Lower leg skin (tissue), 4 donors: ENCODE measurements at regions not wholly inside any gene's neighbourhood (a gene's known extent, or its start where the extent isn't known, plus 50 kb on each side); places are given as distances from the start of the nearest gene placed in this dataset.

ENCODE experiments used
- DNase-seq, 2 donors: peaks; one replicate each; pipeline ENCODE4 v3.0.0-alpha.2; 2019; ENCODE audit warnings: low spot score in 2 of 2
- H3K4me3 ChIP-seq: fragments of 200-600 bp; sonication (generic); 2 replicates; pipeline ENCODE4 v1.5.1; 2017; ENCODE audit warnings: mild to moderate bottlenecking, low read depth; ENCODE audit not compliant: poor library complexity, severe bottlenecking
- CTCF ChIP-seq, 3 donors: fragments of 450-650 bp; IDR thresholded peaks; one replicate each; pipeline ENCODE4 v1.5.1; 2016; ENCODE audit warnings: antibody characterized with exemption in 3 of 3, mild to moderate bottlenecking in 3 of 3, moderate library complexity in 2 of 3
- POLR2A ChIP-seq, 2 donors: fragments of 450-650 bp; IDR thresholded peaks; one replicate each; pipeline ENCODE4 v1.6.1; 2016 to 2017; ENCODE audit warnings: antibody characterized with exemption in 2 of 2, mild to moderate bottlenecking in 1 of 2, moderate library complexity in 1 of 2
- WGBS, 2 donors: methylation state at CpG; one replicate each; pipeline ENCODE4 v1.1.5; 2018; 5-methylcytosine and 5-hydroxymethylcytosine counted together
- intact Hi-C: fragments of 100-400 bp; cut with DNase I; formaldehyde crosslinking; loops from one replicate; pipeline ENCODE4 v1.15.0; 2023; ENCODE audit warnings: low total_unique reads

DNA sequence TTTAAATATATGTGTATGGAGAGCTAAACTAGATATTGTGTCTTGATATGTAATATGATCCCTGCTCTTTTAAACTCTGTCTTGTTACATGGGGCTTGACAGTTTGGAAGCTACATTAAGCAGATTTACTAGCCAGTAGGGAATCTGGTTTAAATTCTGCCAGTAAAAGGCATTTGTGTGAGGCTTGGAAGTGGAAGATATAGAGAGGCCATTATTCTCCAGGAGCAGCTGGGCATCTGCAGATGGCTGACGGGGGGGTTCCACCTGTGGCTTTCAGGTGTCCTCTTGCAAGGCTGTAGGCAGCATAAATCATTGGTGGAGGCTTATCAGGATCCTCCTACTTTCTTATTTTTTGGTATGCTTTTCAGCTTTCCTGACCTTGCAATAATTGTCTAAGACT is 179.1 kb upstream of the FBXL7 start:
- DNase-seq: no peak
- TF ChIP-seq POLR2A (IDR thresholded peaks at IDR 0.05): no peak
- TF ChIP-seq CTCF (IDR thresholded peaks at IDR 0.05): no peak
- intact Hi-C loops: no loop called here
- WGBS, 2 donors: 35 to 39% methylated on average over 1 of the region's 1 CpG
- H3K4me3 ChIP-seq: no peak overlapping the region

- TF ChIP-seq POLR2A (IDR thresholded peaks at IDR 0.05) (no peak), CTCF (IDR thresholded peaks at IDR 0.05) (no peak)
- DNase-seq: no peak
- intact Hi-C loops: no loop called here
- WGBS, 2 donors: 68 to 76% methylated on average over 2 of the region's 2 CpGs
- no peak overlapping the region for H3K4me3 ChIP-seq
These were observed 194.8 kb upstream of the FBXL7 start for GRCh38 chr5:15304914-15305834.

DNA sequence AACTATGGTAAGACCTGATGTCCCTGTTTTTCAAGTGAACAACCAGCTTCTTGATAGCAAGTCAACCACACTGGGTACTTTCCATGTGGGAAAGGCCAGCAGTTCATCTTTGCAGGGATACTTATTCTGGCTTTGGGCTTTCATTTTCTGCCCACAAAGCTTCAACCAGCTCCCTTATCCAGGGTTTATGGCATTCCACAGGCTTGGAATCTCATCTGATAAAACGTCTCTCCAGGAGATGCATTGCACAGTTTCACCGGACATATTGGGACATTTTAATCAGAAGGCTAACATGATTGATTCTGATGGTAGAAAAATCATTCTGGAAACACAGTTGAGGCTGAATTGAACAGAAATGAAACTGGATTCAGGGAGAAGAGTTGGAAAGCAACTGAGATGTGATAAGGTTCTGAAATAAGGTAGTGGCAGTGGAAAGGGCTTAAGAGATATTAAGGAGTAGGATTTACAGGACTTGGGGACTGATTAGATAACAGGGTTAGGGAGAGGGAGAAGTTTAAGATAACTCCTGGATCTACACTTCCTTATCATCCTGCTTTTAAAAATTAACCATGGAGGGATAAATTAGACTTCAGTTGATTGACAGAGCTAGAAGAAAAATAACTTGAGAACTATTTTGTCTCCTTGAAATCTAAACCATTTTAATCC is 195.8 kb upstream of the FBXL7 start:
- H3K4me3 ChIP-seq: no peak overlapping the region
- intact Hi-C loops: no loop called here
- TF ChIP-seq POLR2A (IDR thresholded peaks at IDR 0.05): no peak
- no peak for TF ChIP-seq CTCF (IDR thresholded peaks at IDR 0.05)
- WGBS, 2 donors: 70 to 74% methylated on average over 2 of the region's 2 CpGs
- DNase-seq: no peak

GRCh38 chr5:15300141-15300540 is 199.8 kb upstream of the FBXL7 start:
- H3K4me3 ChIP-seq: no peak overlapping the region
- no peak for DNase-seq
- intact Hi-C loops: no loop called here
- TF ChIP-seq CTCF (IDR thresholded peaks at IDR 0.05): no peak
- no peak for TF ChIP-seq POLR2A (IDR thresholded peaks at IDR 0.05)
- 72 to 78% methylated on average over 5 of the region's 5 CpGs for WGBS, 2 donors

DNA sequence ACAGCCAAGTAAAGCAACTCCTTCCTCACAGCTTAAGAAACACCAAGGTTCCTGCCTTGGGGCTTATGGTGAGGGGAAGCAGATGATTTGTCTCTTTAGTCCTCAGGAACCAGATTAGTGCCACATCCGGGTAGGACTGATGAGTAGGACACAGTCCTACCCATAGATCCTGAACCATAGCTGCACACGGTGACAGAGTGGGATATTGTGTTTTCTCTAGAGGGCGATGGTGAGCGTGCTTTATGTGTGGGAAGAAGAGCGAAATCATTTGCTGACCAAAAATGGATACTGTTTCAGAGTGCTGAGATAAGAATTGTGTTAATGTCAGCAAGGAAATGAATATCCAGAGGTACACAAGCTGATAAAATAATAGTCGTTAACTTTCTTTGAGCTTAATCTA is 209.0 kb upstream of the FBXL7 start:
- no peak for DNase-seq
- no peak overlapping the region for H3K4me3 ChIP-seq
- TF ChIP-seq POLR2A (IDR thresholded peaks at IDR 0.05): no peak
- TF ChIP-seq CTCF (IDR thresholded peaks at IDR 0.05): no peak
- 84 to 85% methylated on average over 6 of the region's 6 CpGs for WGBS, 2 donors
- intact Hi-C loops: no loop called here
